Activated CD4-positive, alpha-beta memory T cell treated with anti-CD3 and anti-CD28 coated beads, Interleukin-2, amount 10 ng/mL, durations not matched to agents 7 days and 5 days (primary cell): ENCODE measurements at regions not wholly inside any gene's neighbourhood (a gene's known extent, or its start where the extent isn't known, plus 50 kb on each side); places are given as distances from the start of the nearest gene placed in this dataset.
"Not testable (repeated sequence)": the region's sequence is repeated elsewhere in the genome, so short reads cannot be mapped to it uniquely, and the experiment has no call there.

ENCODE experiments used
- CTCF ChIA-PET: fragments of 350-600 bp; sonication (Branson Sonifier 250); formaldehyde crosslinking; loops from one replicate; lab custom pipeline; 2021; ENCODE audit warnings: antibody characterized with exemption, inconsistent platforms; lab: Charles Lee
- POLR2A ChIA-PET: fragments of 350-600 bp; sonication (Branson Sonifier 250); formaldehyde crosslinking; loops from one replicate; lab custom pipeline; 2021; ENCODE audit warnings: antibody characterized with exemption; lab: Charles Lee
- DNase-seq: peaks from one replicate; pipeline ENCODE4 v3.0.0-alpha.2; 2020
- H3K27ac Mint-ChIP-seq: one replicate; pipeline ENCODE4 v1.8.0; 2021; ENCODE audit warnings: mild to moderate bottlenecking, mixed read lengths
- H3K27me3 Mint-ChIP-seq: one replicate; pipeline ENCODE4 v1.8.0; 2021; ENCODE audit warnings: mixed read lengths
- H3K36me3 Mint-ChIP-seq: one replicate; pipeline ENCODE4 v1.8.0; 2021; ENCODE audit warnings: low read depth, mixed read lengths
- H3K4me1 Mint-ChIP-seq: one replicate; pipeline ENCODE4 v1.8.0; 2021; ENCODE audit warnings: mixed read lengths
- H3K4me3 Mint-ChIP-seq: one replicate; pipeline ENCODE4 v1.8.0; 2021; ENCODE audit warnings: mild to moderate bottlenecking, mixed read lengths
- H3K9me3 Mint-ChIP-seq: one replicate; pipeline ENCODE4 v1.8.0; 2021; ENCODE audit warnings: mixed read lengths

DNA sequence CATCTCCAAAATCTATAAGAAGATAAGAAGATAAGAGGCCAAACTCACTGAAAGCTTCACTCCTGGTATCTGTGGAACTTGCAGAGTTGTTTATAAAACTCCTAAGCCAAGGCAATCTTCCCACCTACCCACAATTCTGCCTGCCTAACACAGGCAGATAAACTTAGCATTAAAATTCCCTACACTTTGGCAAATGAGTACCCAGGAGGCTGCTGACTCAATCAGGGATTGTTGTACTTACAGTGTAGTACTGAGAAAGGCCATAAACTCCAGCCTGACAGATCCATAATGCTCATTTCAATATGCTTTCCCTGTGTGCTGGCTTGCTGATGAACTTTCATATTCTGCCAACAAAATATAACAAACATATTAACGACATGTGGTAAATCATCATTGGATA is 725.2 kb downstream of the BRINP1 start:
- Mint-ChIP-seq H3K36me3 (no peaks in the 10 kb centered on the region), H3K9me3 (peaks cover 21% of the 10 kb centered on the region), H3K27ac (no peak overlapping the region), H3K4me3 (no peak overlapping the region), H3K27me3 (no peaks in the 10 kb centered on the region), H3K4me1 (no peaks in the 10 kb centered on the region)
- ChIA-PET CTCF (no interaction called here), POLR2A (no interaction called here)
- no peak for DNase-seq

DNA sequence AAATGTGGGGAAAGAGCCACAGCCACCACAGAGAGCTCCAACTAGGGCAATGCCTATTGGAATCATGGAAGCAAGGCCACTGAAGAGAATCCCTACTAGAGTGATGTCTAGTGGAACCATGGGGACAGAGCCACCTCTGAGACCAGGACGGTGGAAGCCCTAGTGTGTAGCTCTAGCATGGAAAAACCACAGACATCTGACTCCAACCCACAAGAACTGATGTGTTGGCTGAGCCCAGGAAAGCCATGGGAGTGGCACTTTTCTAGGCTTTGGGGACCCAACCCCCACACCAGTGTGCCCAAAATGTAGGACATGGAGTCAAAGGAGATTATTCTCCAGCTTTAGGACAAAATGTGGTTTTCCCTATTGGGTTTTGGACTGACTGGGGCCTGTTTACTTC is 721.9 kb downstream of the BRINP1 start:
- ChIA-PET CTCF (no interaction called here), POLR2A (no interaction called here)
- Mint-ChIP-seq H3K27ac (no peak overlapping the region), H3K9me3 (peaks cover 16% of the 10 kb centered on the region), H3K27me3 (no peaks in the 10 kb centered on the region), H3K4me3 (no peak overlapping the region), H3K36me3 (no peaks in the 10 kb centered on the region), H3K4me1 (no peaks in the 10 kb centered on the region)
- DNase-seq: no peak

DNA sequence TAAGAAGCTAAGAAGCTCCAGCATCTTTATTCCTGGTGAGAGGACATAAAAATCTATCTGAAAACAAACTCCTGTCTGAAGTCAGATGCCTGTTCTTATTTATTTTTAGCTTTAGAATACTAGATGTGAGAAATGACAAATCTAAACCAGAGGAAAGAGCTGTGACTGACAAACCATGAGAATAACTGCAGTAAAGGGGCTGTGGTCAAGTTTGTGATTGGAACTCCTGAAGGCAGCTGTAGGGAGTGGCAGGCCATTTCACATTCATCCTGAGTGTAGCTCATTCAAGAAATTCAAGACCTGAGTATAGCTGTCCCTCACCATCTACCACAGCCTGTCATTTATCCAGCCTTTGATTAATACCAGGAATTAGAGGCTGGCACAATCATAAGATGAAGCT is 718.8 kb downstream of the BRINP1 start:
- Mint-ChIP-seq H3K36me3 (no peaks in the 10 kb centered on the region), H3K27ac (no peak overlapping the region), H3K4me3 (no peak overlapping the region), H3K27me3 (no peaks in the 10 kb centered on the region), H3K4me1 (no peaks in the 10 kb centered on the region), H3K9me3 (peaks cover 8% of the 10 kb centered on the region)
- CTCF ChIA-PET: no interaction called here
- POLR2A ChIA-PET: no interaction called here
- DNase-seq: no peak

DNA sequence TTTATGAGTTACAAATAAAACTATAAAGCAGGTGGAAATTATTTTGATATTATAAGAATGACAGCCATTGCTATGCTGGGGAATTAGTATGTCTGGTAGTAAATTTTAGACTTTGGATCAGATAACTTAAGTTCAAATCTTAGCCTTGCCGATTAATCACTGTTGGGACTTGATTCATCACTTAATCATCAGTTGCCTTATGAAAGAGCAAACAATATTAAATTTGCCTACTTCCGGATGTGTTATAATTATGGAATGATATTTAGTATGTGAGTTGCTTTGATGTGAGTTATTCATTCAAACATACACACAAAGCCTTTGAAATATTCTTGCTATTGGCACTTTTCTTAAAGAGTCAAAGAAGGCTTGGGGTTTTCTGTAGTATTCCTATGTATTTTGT is 717.7 kb downstream of the BRINP1 start:
- ChIA-PET CTCF (no interaction called here), POLR2A (no interaction called here)

DNA sequence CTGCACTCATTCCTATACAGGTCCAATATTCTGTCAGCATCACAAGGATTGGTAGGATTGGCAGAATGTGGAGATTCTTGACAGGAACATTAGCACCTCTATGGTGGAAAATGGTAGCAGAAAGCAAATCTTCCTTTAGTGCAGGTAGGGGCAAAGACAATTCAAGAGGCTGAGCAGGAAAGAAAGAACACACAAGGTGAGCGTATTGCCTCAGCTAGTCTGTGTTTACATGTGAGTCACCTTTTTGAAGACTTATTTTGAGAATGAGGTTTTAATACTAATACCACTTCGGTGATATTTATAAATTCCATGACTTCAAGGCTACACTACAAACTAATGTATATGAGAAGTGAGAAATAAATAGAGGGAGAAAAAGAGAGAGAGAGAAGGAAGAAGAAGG is 717.0 kb downstream of the BRINP1 start:
- ChIA-PET CTCF (no interaction called here), POLR2A (no interaction called here)
- Mint-ChIP-seq H3K4me1 (no peaks in the 10 kb centered on the region), H3K27ac (no peak overlapping the region), H3K9me3 (peaks cover 4% of the 10 kb centered on the region), H3K36me3 (no peaks in the 10 kb centered on the region), H3K27me3 (no peaks in the 10 kb centered on the region), H3K4me3 (no peak overlapping the region)
- no peak for DNase-seq

More for the DNA sequence above, 717.7 kb downstream of the BRINP1 start:
- Mint-ChIP-seq H3K27ac (no peak overlapping the region), H3K9me3 (peaks cover 2% of the 10 kb centered on the region), H3K36me3 (no peaks in the 10 kb centered on the region), H3K4me1 (no peaks in the 10 kb centered on the region), H3K27me3 (no peaks in the 10 kb centered on the region), H3K4me3 (no peak overlapping the region)
- DNase-seq: no peak

DNA sequence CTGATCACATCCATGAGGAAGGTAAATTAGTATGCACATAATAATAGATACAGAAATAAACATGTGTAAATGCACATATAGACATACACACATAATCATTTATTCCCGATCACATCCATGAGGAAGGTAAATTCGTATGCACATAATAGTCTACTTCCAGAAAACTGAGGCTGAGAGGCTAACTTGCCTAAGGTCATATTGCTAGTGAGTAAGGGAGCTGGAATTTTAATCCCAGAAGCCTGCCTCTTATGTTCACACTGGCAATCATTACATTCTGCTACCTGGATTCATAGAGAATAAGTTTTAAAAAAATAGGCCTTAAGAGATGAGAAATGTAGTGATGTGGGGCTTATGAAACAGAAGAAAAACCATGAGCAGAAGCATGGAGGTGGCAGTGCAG is 716.3 kb downstream of the BRINP1 start:
- H3K27me3 Mint-ChIP-seq: no peaks in the 10 kb centered on the region
- H3K9me3 Mint-ChIP-seq: peaks cover 4% of the 10 kb centered on the region
- no peak overlapping the region for H3K4me3 Mint-ChIP-seq
- no peaks in the 10 kb centered on the region for H3K4me1 Mint-ChIP-seq
- H3K27ac Mint-ChIP-seq: no peak overlapping the region
- ChIA-PET CTCF (no interaction called here), POLR2A (no interaction called here)
- H3K36me3 Mint-ChIP-seq: no peaks in the 10 kb centered on the region
- DNase-seq: no peak

DNA sequence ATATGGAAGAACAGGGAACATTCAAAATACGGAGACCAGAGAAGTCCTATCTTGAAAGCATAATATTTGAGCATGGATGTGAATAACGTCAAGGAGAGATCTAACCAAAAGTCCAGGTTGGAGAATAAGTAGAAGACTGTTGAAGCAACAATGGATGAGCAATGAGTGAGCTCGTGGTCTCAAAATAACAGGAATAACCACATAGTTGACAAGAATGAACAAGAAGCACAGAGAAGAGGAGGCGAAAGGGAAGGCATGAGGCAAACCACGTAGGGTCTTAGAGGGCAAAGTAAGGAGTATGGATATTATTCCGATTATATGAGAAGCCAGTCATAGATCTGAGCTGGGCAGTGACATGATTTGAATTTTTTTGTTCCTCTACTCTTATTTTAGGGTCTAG is 710.2 kb downstream of the BRINP1 start:
- CTCF ChIA-PET: no interaction called here
- H3K4me1 Mint-ChIP-seq: no peaks in the 10 kb centered on the region
- POLR2A ChIA-PET: no interaction called here
- H3K36me3 Mint-ChIP-seq: no peaks in the 10 kb centered on the region
- no peak overlapping the region for H3K27ac Mint-ChIP-seq
- peaks cover 4% of the 10 kb centered on the region for H3K9me3 Mint-ChIP-seq
- no peak for DNase-seq
- no peaks in the 10 kb centered on the region for H3K27me3 Mint-ChIP-seq
- H3K4me3 Mint-ChIP-seq: no peak overlapping the region

DNA sequence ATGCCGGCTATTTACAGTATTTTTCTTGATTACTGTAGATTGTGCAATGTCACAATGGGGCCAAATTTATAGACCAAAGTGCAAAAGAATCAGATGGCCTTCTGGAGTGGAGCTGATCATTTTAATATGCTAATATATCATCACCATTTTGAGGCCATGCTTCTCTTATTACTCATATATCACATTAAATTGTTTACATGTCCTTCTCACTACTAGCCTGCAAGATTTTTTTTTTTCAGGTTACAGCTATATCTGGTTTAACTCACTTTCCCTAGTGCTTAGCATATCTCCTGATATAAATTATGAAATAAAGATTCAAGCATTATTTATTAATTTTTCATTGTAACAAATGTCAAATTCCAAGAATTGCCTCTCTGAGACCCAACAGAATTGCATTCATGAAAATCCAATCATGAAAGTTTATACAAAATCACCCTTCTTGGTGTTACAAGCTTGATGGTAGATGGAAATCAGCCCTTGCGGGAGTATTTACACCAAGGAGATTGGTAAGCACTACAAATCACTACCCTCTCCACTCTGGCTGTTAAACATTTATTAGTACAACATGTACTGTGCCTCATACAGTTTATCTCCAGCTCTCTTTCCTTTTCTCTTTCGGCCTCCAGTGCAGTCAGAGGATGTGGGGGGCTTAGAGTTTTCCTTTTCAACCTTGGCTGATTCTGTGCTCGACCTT is 703.9 kb downstream of the BRINP1 start:
- no peaks in the 10 kb centered on the region for H3K36me3 Mint-ChIP-seq

DNA sequence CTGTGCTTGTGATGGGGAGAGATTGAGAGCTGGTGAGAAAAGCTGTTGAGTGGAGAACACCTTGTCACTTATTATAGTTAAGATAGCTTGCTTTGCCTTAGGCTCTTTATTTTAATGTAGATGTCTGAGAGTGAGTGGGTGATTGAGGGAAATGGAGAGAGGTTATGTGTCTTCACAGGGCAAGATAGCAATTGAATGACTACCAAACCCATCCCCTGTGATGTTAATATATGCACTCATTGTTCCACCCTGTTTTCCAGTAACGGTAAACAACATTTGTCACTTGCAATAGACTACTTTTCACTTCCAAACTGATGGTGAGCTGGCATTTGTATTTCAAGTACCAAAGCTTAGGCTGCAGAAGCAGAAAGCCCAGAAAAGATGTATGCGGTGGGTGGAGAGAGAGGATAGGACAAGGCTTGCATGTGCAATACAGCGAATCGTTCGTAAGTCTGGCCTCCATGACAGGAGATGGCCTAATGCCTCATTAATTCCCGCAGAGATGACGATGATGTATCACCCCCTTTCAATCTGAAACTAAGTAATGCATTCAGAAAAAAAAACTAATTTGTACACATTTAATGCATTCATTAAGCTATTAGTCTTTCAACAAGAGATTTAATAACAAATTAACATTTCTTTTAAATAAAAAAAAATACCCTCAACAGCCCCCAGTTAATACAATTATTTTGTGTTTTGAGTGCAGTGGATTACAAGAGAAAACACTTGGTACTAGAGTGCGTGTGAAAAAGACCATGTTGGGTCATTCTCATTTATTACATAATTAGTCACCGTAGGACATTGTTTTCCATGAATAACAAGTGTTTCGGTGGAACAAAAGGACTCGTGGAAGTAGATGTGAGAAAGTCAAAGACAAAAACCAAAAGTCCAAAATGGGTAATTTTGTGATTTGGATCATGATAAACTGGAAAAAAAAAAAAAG is 699.0 kb downstream of the BRINP1 start:
- CTCF ChIA-PET: no interaction called here
- Mint-ChIP-seq H3K4me3 (no peak overlapping the region), H3K4me1 (no peaks in the 10 kb centered on the region), H3K9me3 (peaks cover 5% of the 10 kb centered on the region), H3K36me3 (no peaks in the 10 kb centered on the region), H3K27ac (no peak overlapping the region), H3K27me3 (no peaks in the 10 kb centered on the region)
- DNase-seq: no peak
- POLR2A ChIA-PET: no interaction called here

More for the DNA sequence above, 703.9 kb downstream of the BRINP1 start:
- no peak for DNase-seq
- H3K4me1 Mint-ChIP-seq: no peaks in the 10 kb centered on the region
- no peaks in the 10 kb centered on the region for H3K27me3 Mint-ChIP-seq
- ChIA-PET POLR2A (no interaction called here), CTCF (no interaction called here)
- peaks cover 5% of the 10 kb centered on the region for H3K9me3 Mint-ChIP-seq
- no peak overlapping the region for H3K27ac Mint-ChIP-seq
- no peak overlapping the region for H3K4me3 Mint-ChIP-seq

DNA sequence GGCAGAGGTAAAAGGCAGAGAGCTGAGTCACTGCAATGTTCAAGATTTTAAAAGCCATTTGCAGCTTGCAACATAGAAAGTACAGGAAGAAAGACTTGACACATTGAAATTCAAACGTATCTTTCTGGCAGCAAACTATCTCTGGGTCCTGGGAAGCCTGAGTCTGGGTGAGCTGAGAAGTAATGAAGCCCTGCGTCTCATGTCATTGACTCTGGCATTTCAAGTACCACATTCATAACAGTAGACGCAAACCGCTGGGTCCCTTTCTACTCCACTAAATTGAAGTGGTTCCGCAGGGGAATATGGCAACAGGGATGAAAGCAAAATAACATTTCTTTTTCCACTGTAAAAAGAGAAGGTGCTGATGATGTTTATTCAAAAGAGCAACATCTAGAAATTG is 694.3 kb downstream of the BRINP1 start:
- CTCF ChIA-PET: no interaction called here
- POLR2A ChIA-PET: no interaction called here
- no peaks in the 10 kb centered on the region for H3K36me3 Mint-ChIP-seq
- H3K27ac Mint-ChIP-seq: no peak overlapping the region
- H3K4me1 Mint-ChIP-seq: no peaks in the 10 kb centered on the region
- no peak overlapping the region for H3K4me3 Mint-ChIP-seq
- H3K27me3 Mint-ChIP-seq: no peaks in the 10 kb centered on the region
- DNase-seq: no peak
- peaks cover 2% of the 10 kb centered on the region for H3K9me3 Mint-ChIP-seq

DNA sequence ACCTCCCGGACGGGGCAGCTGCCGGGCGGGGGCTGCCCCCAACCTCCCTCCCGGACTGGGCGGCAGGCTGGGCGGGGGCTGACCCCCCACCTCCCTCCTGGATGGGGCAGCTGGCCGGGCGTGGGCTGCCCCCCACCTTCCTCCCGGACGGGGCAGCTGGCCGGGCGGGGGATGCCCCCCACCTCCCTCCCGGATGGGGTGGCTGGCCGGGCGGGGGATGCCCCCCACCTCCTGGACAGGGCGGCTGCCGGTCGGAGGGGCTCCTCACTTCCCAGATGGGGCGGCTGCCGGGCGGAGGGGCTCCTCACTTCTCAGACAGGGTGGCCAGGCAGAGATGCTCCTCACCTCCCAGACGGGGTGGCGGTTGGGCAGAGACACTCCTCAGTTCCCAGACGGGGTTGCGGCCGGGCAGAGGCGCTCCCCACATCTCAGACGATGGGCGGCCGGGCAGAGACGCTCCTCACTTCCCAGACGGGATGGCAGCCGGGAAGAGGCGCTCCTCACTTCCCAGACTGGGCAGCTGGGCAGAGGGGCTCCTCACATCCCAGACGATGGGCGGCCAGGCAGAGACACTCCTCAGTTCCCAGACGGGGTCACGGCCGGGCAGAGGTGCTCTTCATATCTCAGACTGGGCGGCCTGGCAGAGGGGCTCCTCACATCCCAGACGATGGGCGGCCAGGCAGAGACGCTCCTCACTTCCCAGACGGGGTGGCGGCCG is 691.1 kb downstream of the BRINP1 start:
- POLR2A ChIA-PET, H3K9me3 Mint-ChIP-seq, DNase-seq, H3K27me3 Mint-ChIP-seq, H3K4me3 Mint-ChIP-seq, H3K27ac Mint-ChIP-seq, H3K4me1 Mint-ChIP-seq, H3K36me3 Mint-ChIP-seq, CTCF ChIA-PET: not testable (repeated sequence)

DNA sequence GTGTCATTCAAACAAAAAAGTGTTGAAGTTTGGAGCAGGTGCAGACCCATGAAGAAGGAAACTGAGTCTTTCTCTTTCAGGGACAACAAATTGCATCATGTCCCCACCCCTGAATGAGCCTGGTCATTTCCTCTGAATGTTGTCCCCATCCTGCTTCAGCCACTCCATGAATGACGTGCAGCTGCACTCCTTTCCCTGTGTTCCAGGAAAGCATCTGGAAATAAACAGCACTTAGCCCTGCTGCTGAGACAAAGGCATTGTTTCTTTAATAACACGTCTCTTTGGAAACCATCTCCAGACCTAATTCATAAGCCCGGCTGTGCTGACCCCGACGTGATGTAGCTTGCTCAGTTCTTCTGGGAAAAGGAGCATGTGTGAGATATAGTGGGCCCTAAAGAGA is 682.3 kb downstream of the BRINP1 start:
- Mint-ChIP-seq H3K27ac (no peak overlapping the region), H3K36me3 (no peaks in the 10 kb centered on the region), H3K27me3 (no peaks in the 10 kb centered on the region), H3K4me3 (no peak overlapping the region), H3K4me1 (no peaks in the 10 kb centered on the region), H3K9me3 (peaks cover 5% of the 10 kb centered on the region)
- DNase-seq: no peak
- ChIA-PET POLR2A (no interaction called here), CTCF (no interaction called here)

DNA sequence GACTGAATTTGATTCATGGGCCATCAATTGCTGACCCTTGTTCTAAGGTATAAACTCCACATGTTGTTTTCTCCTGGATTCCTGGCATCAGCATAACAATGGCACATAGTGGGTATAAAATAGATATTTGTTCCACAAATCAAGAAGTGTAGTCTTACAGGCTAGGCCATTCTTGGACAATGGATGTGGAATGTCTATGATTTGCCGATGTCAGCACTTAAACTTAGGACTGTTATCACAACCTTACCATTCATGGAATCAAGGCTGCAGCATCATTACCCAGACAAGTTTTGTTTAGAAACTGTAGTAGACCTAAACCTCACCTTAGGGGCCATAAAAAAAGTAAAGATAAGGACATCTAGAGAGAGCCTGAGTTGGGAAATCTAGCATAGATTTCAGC is 680.0 kb downstream of the BRINP1 start:
- Mint-ChIP-seq H3K27me3 (no peaks in the 10 kb centered on the region), H3K9me3 (peaks cover 6% of the 10 kb centered on the region), H3K27ac (no peak overlapping the region), H3K36me3 (no peaks in the 10 kb centered on the region), H3K4me3 (no peak overlapping the region), H3K4me1 (no peaks in the 10 kb centered on the region)
- DNase-seq: no peak
- ChIA-PET POLR2A (no interaction called here), CTCF (no interaction called here)
